GM12875 (cell line): ENCODE measurements at regions not wholly inside any gene's neighbourhood (a gene's known extent, or its start where the extent isn't known, plus 50 kb on each side); places are given as distances from the start of the nearest gene placed in this dataset.
A peak's percentile ranks its signal among the peaks of the same experiment; 100 is the strongest.

Experiments used
- H3K4me3 ChIP-seq: one replicate; pipeline ENCODE4 v1.5.1; 2011; ENCODE audit warnings: low read depth, low read length, control low read depth
- TF ChIP-seq, protein P1 (sequence below): IDR thresholded peaks from 2 replicates; pipeline ENCODE4 v1.5.1; 2011; ENCODE audit warnings: low read depth, mild to moderate bottlenecking, control low read depth, inconsistent platforms, low read length, moderate library complexity, borderline replicate concordance; ENCODE audit not compliant: insufficient read depth

DNA sequence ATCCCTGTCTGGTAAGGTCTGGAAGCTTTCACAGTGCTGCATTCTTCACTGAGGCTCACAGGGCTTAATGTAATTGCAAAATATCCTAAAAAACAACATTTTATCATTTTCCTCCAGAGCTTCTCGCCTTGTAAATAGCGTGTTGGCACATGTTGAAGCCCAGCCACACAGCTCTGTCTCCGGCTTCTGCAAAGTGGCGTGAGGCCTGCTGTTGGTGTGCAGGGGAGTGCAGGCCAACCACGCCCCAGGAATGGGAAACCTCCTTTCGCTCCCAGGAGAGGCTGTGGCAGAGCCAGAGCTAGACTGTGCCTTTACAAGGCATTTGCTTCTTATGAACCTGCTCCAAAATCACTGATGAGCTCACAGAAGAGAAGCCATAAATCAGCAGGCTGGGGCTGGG lies 248.2 kb upstream of the MAF start:
- TF ChIP-seq, protein P1, sequence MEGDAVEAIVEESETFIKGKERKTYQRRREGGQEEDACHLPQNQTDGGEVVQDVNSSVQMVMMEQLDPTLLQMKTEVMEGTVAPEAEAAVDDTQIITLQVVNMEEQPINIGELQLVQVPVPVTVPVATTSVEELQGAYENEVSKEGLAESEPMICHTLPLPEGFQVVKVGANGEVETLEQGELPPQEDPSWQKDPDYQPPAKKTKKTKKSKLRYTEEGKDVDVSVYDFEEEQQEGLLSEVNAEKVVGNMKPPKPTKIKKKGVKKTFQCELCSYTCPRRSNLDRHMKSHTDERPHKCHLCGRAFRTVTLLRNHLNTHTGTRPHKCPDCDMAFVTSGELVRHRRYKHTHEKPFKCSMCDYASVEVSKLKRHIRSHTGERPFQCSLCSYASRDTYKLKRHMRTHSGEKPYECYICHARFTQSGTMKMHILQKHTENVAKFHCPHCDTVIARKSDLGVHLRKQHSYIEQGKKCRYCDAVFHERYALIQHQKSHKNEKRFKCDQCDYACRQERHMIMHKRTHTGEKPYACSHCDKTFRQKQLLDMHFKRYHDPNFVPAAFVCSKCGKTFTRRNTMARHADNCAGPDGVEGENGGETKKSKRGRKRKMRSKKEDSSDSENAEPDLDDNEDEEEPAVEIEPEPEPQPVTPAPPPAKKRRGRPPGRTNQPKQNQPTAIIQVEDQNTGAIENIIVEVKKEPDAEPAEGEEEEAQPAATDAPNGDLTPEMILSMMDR = no peak
- no peak overlapping the region for H3K4me3 ChIP-seq

DNA sequence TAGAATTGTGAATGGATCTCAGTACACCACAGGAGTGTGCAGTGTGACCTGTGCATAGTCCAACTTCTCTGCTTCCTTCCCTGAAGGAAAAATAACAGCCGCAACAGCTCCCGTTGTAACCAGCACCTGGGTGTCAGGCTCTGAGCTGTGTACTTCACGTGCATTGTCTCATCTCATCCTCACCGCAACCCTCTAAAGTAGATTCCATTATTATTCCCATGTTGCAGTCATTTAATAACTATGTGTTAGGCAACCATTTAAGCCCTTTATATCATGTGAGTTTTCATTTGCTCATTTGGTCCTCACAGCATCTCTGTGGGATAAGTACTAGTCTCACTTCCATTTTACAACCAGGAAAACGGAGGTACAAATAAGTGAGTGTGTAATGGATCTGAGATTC lies 247.0 kb upstream of the MAF start:
- TF ChIP-seq, protein P1 = no peak
- H3K4me3 ChIP-seq = no peak overlapping the region

DNA sequence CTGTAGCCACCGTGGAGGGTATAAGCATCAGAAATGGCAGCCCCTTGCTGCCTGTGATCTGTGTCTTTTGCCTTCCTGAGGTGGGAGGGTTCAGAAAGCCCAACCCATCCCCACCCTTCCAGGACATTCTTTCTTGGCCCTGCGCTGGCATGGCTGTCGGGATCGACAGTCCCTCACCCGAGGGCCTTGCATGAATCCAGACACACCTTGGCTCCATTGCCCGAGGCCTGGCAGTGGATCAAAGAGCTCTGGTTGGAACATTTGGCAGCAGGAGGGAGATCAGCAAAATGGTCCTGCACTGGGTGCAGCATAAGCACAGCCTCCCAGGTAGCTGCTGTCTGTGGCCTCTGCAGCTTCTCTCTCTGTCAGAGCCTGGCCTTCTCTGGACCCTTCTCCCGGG lies 246.6 kb upstream of the MAF start:
- H3K4me3 ChIP-seq = no peak overlapping the region
- TF ChIP-seq, protein P1 = no peak

DNA sequence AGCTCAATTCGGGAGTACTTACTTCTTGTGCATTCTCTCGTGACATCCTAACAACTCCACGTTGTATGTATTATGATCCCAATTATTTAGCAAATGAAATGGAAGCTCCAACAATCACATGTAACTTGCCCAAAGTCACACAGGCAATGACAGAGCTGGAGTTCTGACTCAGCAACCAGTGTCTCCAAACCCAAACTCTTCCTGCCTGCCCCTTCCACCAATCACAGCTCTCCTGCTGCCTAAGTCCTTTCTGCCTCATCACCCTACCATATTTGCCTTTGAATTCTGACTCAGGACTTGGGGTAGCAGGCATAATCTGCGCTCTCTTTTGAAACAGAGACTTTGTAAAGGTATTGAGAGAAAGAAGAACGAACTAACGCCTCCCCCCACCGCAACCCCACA lies 245.2 kb upstream of the MAF start:
- H3K4me3 ChIP-seq = no peak overlapping the region
- TF ChIP-seq, protein P1 = no peak

DNA sequence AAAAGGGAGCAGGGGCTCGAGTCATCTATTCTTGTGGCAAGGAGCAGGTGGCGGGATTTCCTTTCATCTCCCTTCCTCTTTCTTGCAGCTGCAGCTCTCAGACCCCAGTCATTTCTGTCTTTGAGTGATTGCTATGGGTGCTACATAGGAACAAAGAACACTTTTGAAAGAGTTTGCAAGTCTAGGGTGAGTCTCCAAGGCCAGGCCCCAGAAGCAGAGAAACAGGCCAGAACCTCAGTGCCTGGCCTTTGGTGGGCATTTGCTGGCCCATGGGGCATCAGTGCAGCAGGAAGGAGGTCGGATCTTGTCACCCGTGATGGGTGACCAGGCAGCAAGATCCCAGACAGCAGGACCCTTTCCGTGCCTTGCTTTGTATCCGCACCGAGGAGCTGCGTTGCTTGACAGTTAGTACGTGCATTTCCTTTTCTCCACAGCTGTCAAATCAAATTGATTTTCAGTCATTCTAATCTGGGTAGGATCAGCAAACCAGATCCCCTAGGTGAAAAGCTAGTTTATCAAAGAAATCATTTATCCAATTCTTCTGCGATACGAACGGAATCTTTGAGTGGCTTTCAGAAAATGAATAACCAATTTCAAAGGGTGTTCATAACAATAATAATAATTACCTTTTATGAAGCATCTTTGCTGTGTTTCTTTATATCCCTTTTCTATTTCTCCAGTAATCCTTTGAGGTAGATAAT lies 244.6 kb upstream of the MAF start:
- peak overlapping the region; percentile 47 for H3K4me3 ChIP-seq
- TF ChIP-seq, protein P1 = no peak

DNA sequence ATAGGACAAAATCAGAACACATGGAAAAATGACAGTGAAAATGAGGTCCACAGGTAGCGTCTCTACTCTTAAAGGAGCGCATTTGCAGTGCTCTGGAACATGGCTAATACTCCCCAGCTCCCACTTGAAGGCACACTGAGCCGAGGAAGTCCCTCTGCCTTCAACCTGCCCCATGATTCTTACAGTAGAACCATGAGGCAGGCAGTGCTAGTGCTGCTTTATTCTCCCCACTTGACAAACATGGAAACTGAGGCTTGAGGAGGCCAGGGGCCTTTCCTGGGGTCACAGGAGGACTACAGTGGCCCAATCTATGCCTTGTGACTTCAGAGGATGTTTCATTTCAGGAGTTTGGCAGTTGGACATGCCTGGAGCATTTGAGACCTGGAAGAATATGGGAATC lies 244.1 kb upstream of the MAF start:
- H3K4me3 ChIP-seq = no peak overlapping the region
- TF ChIP-seq, protein P1 = no peak

DNA sequence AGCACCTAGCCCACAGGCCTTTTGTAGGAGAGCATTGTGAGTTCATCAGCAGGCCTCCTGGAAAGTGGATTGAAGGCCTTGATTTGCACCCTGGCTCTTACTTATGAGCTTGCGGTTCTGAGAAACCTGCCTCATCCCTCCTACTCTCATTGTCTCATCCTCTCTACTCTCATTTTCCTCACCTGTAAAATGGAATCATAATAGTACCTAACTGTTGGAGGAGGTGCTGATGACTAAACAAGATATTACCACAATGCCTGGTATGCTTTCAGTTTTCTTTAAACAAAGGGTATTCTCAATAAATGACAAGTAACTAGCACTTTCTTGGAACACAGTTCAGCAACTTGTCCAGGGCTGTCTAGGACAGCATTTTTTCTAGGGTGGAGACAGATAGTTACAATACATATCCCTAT lies 243.1 kb upstream of the MAF start:
- no peak overlapping the region for H3K4me3 ChIP-seq
- TF ChIP-seq, protein P1 = no peak
